Gastrocnemius medialis (tissue), 4 donors: ENCODE measurements at regions not wholly inside any gene's neighbourhood (a gene's known extent, or its start where the extent isn't known, plus 50 kb on each side); places are given as distances from the start of the nearest gene placed in this dataset.

Experiments used
- POLR2A ChIP-seq, 2 donors: fragments of 450-650 bp; IDR thresholded peaks; one replicate each; pipeline ENCODE4 v1.6.1; 2017; ENCODE audit warnings: antibody characterized with exemption in 2 of 2, mild to moderate bottlenecking in 2 of 2, moderate library complexity in 2 of 2
- TF ChIP-seq, protein P1 (sequence below), 5 experiments: fragments of 450-650 bp in 3 of 5; fragments of 200-600 bp in 2 of 5; sonication (generic) in 2 of 5; IDR thresholded peaks in 4 of 5; conservative IDR thresholded peaks in 1 of 5; 1 replicate in 4 of 5; 2 replicates in 1 of 5; pipeline ENCODE4 v1.5.1; 2016 to 2019; ENCODE audit warnings: antibody characterized with exemption in 5 of 5, mild to moderate bottlenecking in 3 of 5, moderate library complexity in 3 of 5

DNA sequence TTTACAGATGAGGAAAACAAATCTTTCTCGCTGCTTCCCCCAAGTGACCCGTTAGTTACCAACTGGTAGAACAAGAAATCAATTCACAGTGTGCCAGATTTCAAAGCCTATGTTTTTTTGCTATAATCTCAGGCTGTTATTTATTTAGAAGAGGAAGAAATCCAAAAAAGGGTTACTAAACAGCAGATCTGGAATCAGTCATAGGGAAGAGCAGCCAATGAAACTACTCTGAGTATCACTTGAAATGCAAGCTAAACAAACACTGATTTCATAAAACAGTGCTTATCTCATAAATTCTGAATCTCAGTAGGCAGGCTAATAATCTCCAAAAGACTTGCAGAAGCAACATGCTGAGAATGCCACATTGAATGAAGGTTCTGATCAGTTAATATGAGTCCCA, 829.5 kb upstream of the ACO1 start:
- TF ChIP-seq POLR2A (IDR thresholded peaks at IDR 0.05): no peak
- TF ChIP-seq, protein P1, sequence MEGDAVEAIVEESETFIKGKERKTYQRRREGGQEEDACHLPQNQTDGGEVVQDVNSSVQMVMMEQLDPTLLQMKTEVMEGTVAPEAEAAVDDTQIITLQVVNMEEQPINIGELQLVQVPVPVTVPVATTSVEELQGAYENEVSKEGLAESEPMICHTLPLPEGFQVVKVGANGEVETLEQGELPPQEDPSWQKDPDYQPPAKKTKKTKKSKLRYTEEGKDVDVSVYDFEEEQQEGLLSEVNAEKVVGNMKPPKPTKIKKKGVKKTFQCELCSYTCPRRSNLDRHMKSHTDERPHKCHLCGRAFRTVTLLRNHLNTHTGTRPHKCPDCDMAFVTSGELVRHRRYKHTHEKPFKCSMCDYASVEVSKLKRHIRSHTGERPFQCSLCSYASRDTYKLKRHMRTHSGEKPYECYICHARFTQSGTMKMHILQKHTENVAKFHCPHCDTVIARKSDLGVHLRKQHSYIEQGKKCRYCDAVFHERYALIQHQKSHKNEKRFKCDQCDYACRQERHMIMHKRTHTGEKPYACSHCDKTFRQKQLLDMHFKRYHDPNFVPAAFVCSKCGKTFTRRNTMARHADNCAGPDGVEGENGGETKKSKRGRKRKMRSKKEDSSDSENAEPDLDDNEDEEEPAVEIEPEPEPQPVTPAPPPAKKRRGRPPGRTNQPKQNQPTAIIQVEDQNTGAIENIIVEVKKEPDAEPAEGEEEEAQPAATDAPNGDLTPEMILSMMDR (IDR thresholded peaks at IDR 0.05 in 4 of 5, conservative IDR thresholded peaks at IDR 0.05 in 1 of 5): no peak
